ENCODE measurements at regions not wholly inside any gene's neighbourhood (a gene's known extent, or its start where the extent isn't known, plus 50 kb on each side); places are given as distances from the start of the nearest gene placed in this dataset.

DNA sequence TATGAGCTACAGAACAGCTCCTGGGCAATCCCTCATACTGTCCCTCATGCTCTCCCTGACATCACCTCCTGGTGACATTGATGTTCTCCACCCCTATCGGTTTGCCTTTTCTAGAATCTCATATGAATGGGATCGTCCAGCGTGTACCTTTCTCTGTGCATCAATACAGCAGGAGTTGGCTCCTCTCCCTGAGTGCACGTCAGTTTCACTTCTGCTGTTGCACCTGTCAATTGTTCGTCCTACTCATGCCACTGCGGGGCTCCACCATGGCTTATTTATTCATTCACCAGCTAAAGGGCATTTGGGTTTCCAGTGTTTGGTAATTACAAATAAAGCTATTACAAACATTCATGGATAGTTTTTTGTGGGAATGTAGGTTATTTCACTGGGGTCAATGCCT, 269.1 kb upstream of the ZFP42 start:
- no peak overlapping the region for H3K56ac ChIP-seq (replicated peaks; ENCODE audit: insufficient read length, low read depth, low read length)
- H4K91ac ChIP-seq (replicated peaks; ENCODE audit: insufficient read length, low read length) = no peak overlapping the region
- H3K4me2 ChIP-seq (ENCODE audit: insufficient read depth in 1 of 2, low read depth in 2 of 2, low read length in 2 of 2) = no peak overlapping the region
- H3K79me2 ChIP-seq (ENCODE audit: control insufficient read depth in 1 of 2, insufficient read depth in 2 of 2, low read length in 2 of 2) = no peaks in the 10 kb centered on the region
- no peaks in the 10 kb centered on the region for H3K36me3 ChIP-seq (ENCODE audit: control insufficient read depth in 2 of 4, insufficient read depth in 4 of 4, low read length in 3 of 4)
- no peak overlapping the region for H3K14ac ChIP-seq (ENCODE audit: insufficient read length)
- no peak overlapping the region for H4K5ac ChIP-seq (ENCODE audit: insufficient read length, low read depth, low read length)
- no peak overlapping the region for H2BK12ac ChIP-seq (ENCODE audit: low read depth, low read length)
- no peaks in the 10 kb centered on the region for H3K79me1 ChIP-seq (ENCODE audit: low read depth, low read length)
- peaks cover 0 to 6% of the 10 kb centered on the region in 2 experiments; a peak in 2 of 4 replicates for H3K9me3 ChIP-seq (ENCODE audit: insufficient read depth in 2 of 2, low read depth in 1 of 2, low read length in 1 of 2)
- ChIA-PET POLR2A (ENCODE audit: partially characterized antibody) (interaction anchor here (0.6 kb wide), 1 partner anchor 40 kb away, joined by 3 read pairs; no protein-coding TSS in a partner anchor), CTCF (ENCODE audit: partially characterized antibody) (interaction anchor here (1.3 kb wide), 1 partner anchor 11 kb away, joined by 6 read pairs; no protein-coding TSS in a partner anchor)
- WGBS, 2 experiments (ENCODE audit: extremely low coverage in 1 of 2, insufficient coverage in 1 of 2, insufficient read length in 1 of 2, insufficient replicate concordance in 2 of 2, low coverage in 1 of 2, low lambda C conversion rate in 2 of 2, missing lambda C conversion rate in 1 of 2) = 88% methylated on average over 6 of the region's 6 CpGs; no CpG with 5 or more reads in 1 of the 2 experiments
- no peaks in the 10 kb centered on the region for H3K23me2 ChIP-seq (ENCODE audit: low read depth, low read length)
- H2BK5ac ChIP-seq (ENCODE audit: low read depth, low read length) = no peak overlapping the region
- H3K4me1 ChIP-seq (replicated peaks in 1 of 4; ENCODE audit: control insufficient read depth in 3 of 4, insufficient read depth in 4 of 4, low read length in 3 of 4) = no peaks in the 10 kb centered on the region
- no peak overlapping the region for H2AK5ac ChIP-seq (ENCODE audit: low read depth, low read length)
- no peak overlapping the region for H3K4ac ChIP-seq (replicated peaks; ENCODE audit: insufficient read length, low read depth, low read length)
- TF ChIP-seq CREB1 (IDR thresholded peaks at IDR 0.05) = no peak
- TF ChIP-seq BACH1 (IDR thresholded peaks at IDR 0.05; ENCODE audit: low read length) = no peak
- TF ChIP-seq CEBPB (IDR thresholded peaks at IDR 0.05; ENCODE audit: low read depth, low read length) = no peak
- no peak for TF ChIP-seq POLR2A (IDR thresholded peaks at IDR 0.05; ENCODE audit: control extremely low read depth in 1 of 2, low read depth in 2 of 2, low read length in 2 of 2)
- TF ChIP-seq CTBP2 (IDR thresholded peaks at IDR 0.05; ENCODE audit: borderline replicate concordance, insufficient read depth, insufficient read length, low read length) = no peak
- TF ChIP-seq EGR1 (IDR thresholded peaks at IDR 0.05; ENCODE audit: borderline replicate concordance, low read depth, low read length) = no peak
- TF ChIP-seq CHD1 (IDR thresholded peaks at IDR 0.05; ENCODE audit: low read depth, low read length) = no peak
- no peak for TF ChIP-seq SUZ12 (IDR thresholded peaks at IDR 0.05; ENCODE audit: low read length)
- TF ChIP-seq TEAD4 (IDR thresholded peaks at IDR 0.05; ENCODE audit: low read depth, low read length) = no peak
- no peak for TF ChIP-seq CHD2 (IDR thresholded peaks at IDR 0.05; ENCODE audit: low read length)
- TF ChIP-seq TBP (IDR thresholded peaks at IDR 0.05; ENCODE audit: low read depth, low read length) = no peak
- TF ChIP-seq SIX5 (IDR thresholded peaks at IDR 0.05; ENCODE audit: low read depth, low read length) = no peak
- no peak overlapping the region for H2BK120ac ChIP-seq (replicated peaks; ENCODE audit: low read depth, low read length)
- no peak overlapping the region for H3K18ac ChIP-seq (ENCODE audit: extremely low read depth, low read length)
- DNase-seq (ENCODE audit: low read depth in 1 of 2, low spot score in 2 of 2) (no peak), FAIRE-seq (no peak)
- no peak overlapping the region for H3K4me3 ChIP-seq (ENCODE audit: extremely low read depth in 1 of 4, insufficient read depth in 2 of 4, low read depth in 3 of 4, low read length in 4 of 4)
- H3K27me3 ChIP-seq (replicated peaks in 1 of 4; ENCODE audit: control insufficient read depth in 3 of 4, extremely low read depth in 1 of 4, insufficient read depth in 3 of 4, low read length in 3 of 4) = no peaks in the 10 kb centered on the region
- H4K8ac ChIP-seq (ENCODE audit: extremely low read depth, insufficient read depth, low read length) = no peak overlapping the region
- H3K27ac ChIP-seq (ENCODE audit: low read depth, low read length) = no peak overlapping the region
- no peak overlapping the region for H3K23ac ChIP-seq (ENCODE audit: insufficient read length)
- H2BK15ac ChIP-seq (ENCODE audit: low read length) = no peak overlapping the region
- no peaks in the 10 kb centered on the region for H4K20me1 ChIP-seq (replicated peaks in 1 of 2; ENCODE audit: control insufficient read depth in 1 of 2, insufficient read depth in 2 of 2, low read length in 2 of 2)
- H2AFZ ChIP-seq (ENCODE audit: low read length) = no peak overlapping the region
- no peak overlapping the region for H3K9ac ChIP-seq (replicated peaks in 1 of 4; ENCODE audit: extremely low read depth in 1 of 4, low read depth in 3 of 4, low read length in 3 of 4)
- H2BK20ac ChIP-seq (ENCODE audit: low read length) = no peak overlapping the region

Measured in H1 (cell line).